Activated naive CD8-positive, alpha-beta T cell treated with anti-CD3 and anti-CD28 coated beads, Interleukin-2, amount 50 U/mL, for 16 hours (primary cell): ENCODE measurements at regions not wholly inside any gene's neighbourhood (a gene's known extent, or its start where the extent isn't known, plus 50 kb on each side); places are given as distances from the start of the nearest gene placed in this dataset.

Experiments
- DNase-seq: peaks from one replicate; pipeline ENCODE4 v3.0.0-alpha.2; 2020; ENCODE audit warnings: low read depth, low spot score

DNA sequence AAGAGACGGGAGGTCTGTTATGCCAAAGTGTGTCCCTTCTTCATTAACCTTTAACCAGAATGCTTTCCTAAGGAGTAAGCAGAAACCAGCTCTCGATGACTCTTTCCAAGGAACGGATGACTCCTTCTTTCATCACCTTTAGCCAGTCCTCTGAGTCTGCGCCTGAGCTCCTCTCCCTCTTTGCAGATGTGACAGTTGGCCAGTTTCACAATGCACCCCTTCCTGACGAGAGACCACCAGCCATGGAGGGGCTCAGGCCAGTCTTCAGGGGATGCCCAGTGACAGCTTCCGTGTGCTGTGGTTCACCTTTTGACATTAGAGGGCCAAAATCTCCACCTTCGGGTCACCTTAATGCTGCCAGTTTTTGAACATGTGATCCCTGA, 826.1 kb downstream of the TBC1D22A start:
- DNase-seq = no peak

DNA sequence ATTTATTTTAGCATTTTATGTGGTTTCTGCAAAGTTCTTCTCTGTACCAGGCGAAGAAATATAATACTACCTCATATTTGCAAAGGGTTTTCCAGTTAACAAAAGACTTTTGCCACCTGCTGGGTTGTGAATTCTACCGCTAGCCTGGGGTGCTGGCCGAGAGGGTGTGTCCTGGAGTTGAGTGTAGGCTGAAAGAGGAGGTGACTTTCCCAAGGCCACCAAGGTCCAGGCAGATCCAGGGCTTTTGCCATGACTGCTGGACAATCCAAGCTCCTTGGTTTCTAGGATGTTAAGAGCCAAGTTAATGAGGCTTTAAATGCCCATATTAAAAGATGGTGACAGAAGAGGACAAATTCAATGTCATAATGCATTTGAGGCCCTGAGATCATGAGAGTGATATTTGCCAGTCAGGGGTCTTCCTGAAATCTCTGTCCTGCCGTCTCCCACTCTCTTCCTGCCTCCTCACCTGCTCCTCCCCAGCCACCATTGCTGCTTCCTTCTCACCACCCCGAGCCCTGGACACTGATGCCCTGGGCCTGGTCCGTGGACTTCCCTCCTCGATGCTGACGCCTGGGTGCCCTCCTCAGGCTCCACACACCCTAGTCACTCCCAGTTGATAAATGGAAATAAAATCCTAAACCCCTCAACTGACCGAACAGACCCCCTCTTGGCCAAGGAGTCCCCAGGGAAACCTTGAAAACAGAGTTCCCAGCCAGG, 825.6 kb downstream of the TBC1D22A start:
- DNase-seq = no peak

DNA sequence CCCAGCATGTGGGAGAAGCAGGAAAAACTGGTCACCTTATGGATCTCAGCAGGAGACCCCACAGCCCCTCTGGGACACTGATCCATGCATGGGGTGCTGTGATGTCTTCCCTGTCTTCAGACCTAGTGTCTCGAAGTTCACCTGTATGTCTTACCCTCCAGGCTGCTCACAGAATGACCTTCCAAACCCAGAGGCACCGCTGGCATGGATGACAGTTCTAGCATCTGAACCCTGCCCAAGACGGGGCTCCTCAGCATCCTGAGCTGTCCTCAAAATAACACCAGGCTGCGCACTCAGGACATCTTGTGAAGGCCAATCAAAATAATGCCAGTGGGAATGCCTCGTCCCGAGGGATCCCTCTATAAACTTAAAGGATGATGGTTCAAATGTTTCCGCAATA, 824.9 kb downstream of the TBC1D22A start:
- no peak for DNase-seq

- no peak for DNase-seq
These were observed 824.5 kb downstream of the TBC1D22A start for GRCh38 chr22:47586946-47587345.

DNA sequence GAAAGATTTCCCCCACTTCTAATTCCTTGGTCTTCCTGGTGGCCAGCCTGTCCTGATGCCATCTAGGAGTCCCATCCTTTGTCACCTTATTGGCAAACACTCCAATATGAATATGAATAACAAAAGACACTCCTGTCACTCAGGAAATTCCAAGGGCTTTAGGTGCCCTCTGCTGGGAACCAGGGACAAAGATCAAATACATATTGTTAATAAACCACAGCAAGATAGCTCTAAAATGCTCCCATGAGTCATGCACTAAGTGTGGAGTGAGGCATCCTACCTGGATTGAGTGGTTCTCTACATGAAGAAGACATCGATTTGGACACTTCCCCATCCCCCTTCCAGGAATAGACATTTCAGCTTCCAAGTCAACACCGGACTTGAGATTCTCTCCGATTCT, 823.6 kb downstream of the TBC1D22A start:
- DNase-seq = no peak

- no peak for DNase-seq
These were observed 821.6 kb downstream of the TBC1D22A start for GRCh38 chr22:47583959-47584562.

- DNase-seq = no peak
These were observed 819.6 kb downstream of the TBC1D22A start for GRCh38 chr22:47582067-47582466.

DNA sequence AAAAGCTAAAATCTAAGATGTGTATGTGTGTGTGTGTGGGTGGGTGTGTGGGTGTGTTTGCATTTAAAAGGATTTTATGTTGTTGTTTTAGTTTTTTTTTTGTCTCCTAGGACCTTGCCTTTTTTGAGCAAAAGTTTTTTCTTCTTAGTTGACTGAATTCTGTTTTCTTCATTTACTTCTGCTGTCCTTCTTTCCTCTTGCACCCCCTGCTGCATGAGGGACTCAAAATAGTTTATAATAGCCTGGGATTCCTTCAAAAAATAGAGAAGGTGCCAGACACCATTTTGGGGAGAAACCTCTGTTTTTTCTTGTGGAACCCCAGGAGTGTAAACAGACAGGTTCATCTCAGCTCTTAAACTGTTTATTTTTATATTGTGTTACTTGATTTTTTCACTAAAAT, 817.7 kb downstream of the TBC1D22A start:
- no peak for DNase-seq

GRCh38 chr22:47576908-47577307, 814.5 kb downstream of the TBC1D22A start:
- DNase-seq = no peak

- DNase-seq = no peak
These were observed 812.8 kb downstream of the TBC1D22A start for GRCh38 chr22:47575291-47575690.

DNA sequence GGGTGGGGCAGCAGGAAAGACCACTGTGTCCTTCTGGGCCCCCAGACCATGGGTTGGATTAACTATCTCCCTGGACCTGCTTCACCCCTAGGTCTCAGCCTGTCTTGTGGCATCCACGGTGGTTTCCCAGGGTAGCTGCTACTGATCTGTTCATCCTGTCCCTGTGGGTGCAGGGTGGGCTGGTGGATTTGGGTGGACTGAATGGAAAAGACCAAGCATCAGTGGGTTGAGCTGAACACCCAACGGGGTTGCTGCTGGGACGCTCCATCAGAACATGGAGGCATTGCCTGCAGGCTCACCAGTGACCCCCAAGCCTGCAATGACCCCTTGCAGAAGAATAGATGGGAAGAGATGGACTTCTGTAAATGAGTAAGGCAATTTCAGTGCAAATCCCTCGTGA, 812.1 kb downstream of the TBC1D22A start:
- no peak for DNase-seq

GRCh38 chr22:47573141-47573540, 810.7 kb downstream of the TBC1D22A start:
- DNase-seq = no peak

GRCh38 chr22:47572443-47572842, 810.0 kb downstream of the TBC1D22A start:
- no peak for DNase-seq

DNA sequence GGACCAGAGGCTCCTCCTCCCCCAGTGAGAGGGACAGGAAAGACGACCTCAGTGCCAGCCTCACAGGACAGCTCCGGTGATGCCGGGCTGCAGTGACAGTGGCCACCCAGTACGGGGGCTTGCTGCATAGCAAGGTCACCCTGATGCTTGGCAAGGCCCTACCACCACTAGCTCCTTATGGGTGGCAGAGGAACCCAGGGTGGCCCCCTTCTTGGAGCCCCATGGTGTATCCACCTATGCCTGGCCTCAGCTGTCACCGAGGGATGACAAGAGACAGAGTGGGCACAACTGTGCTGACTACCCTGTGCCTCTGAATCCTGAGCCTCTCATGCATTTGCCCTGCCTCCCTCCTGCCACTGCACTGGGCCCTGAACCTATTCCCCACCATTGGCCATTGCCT, 809.2 kb downstream of the TBC1D22A start:
- DNase-seq = no peak

GRCh38 chr22:47570851-47571250, 808.4 kb downstream of the TBC1D22A start:
- DNase-seq = no peak

- no peak for DNase-seq
These were observed 807.8 kb downstream of the TBC1D22A start for GRCh38 chr22:47570300-47570685.

GRCh38 chr22:47569389-47570299, 807.2 kb downstream of the TBC1D22A start:
- no peak for DNase-seq

GRCh38 chr22:47568700-47569099, 806.2 kb downstream of the TBC1D22A start:
- no peak for DNase-seq

DNA sequence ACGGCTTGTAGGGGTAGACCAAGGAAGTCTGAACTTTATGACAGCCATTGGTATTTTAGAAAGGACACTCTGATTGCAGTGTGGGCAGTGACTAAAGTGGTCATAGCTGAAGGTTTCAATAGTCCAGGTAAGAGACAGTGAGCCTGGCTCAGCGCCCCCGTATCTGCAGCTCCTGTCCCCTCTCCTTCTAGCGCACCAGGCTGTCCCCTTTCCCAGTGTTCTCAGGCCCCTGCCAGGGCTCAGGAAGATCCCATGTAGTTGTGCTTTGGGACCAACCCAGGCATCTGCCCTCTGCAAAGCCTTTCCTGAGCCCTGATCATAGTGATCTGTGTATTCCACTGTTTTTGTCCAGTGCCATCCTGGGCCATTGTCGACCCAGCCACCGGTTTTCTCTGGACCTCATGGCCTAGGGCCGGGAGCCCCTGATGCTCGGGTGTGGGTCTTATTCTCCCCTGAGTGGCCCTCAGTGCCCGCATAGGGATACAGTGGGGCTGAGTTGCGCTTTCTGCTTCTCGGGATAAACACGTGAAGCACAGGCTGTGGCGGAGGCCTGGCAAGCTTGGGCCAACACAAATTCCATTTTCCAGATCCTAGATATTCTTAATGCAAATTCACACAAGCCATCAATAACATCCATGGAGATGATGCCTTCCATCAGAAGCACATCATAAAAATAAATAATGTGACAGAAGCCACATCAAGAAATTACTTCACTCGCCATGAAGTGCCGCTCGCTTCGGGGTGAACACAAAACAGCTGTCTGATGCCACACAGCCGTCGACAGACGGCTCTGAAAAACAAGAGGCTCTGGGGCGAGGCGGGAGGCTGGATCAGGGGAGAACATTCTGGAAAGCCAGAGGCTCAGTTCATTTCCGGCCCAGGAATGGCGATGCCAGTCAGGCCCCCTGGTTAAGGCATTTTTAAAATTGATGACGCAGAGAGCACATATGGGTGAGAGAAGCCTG, 805.0 kb downstream of the TBC1D22A start:
- DNase-seq = no peak

DNA sequence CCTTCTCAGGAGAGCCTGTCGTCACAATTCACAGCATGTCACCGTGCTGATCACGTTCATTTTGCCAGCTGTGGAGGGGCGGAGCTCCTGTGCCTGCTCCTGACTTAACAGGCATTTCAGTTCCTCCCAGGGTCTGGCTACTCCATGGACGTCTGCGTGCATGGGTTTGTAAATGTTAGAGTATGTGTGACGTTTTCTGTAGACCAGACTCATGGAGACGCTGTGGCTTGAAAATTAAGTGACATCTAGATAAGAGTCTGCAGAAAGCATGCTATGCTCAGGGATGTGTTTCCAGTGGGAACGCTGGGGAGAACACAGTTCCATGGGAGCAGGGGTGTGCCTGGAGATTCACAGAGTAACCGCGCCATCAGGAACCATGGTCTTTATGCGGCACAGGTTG, 804.0 kb downstream of the TBC1D22A start:
- no peak for DNase-seq

DNA sequence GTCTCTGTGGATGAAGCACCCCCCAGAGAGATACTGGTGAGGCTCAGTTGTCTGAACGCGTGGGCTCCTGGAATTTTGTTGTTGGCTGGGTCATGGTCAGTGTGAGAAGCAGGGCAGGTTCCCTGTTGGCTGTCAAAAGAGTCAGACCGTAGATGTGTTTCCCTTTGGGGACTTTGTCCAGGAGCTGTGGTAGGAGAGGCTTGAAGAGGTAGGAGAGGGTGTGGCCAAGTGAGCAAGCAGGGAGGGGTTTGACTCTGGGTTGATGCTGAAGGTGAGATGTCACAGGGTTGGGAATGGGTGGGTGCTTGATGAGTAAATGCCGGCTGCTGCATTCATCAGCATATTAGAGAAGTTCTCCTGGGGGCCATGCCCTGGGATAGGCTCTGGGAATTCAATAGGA, 803.2 kb downstream of the TBC1D22A start:
- no peak for DNase-seq
